B cell (primary cell): ENCODE measurements at regions not wholly inside any gene's neighbourhood (a gene's known extent, or its start where the extent isn't known, plus 50 kb on each side); places are given as distances from the start of the nearest gene placed in this dataset.

Experiments used
- ATAC-seq: fragments of 200-7000 bp; cut with Tn5 transposase; one replicate; pipeline ENCODE4 v1.10.0; 2021; ENCODE audit warnings: low read depth, mild to moderate bottlenecking, moderate number of reproducible peaks, moderate library complexity
- CTCF ChIA-PET: fragments of 350-600 bp; sonication (Branson Sonifier 250); formaldehyde crosslinking; loops from one replicate; lab custom pipeline; 2021; ENCODE audit warnings: antibody characterized with exemption, inconsistent platforms; lab: Charles Lee
- POLR2A ChIA-PET: fragments of 350-600 bp; sonication (Branson Sonifier 250); formaldehyde crosslinking; loops from one replicate; lab custom pipeline; 2021; ENCODE audit warnings: antibody characterized with exemption; lab: Charles Lee
- DNase-seq: peaks from one replicate; pipeline ENCODE4 v3.0.0; 2013
- H2AFZ ChIP-seq: 2 replicates; pipeline ENCODE4 v1.6.1; 2012; ENCODE audit warnings: mild to moderate bottlenecking, low read depth, low read length; ENCODE audit not compliant: insufficient read depth, poor library complexity, severe bottlenecking
- H3K27ac ChIP-seq, 2 donors: 1 replicate in 1 of 2; 2 replicates in 1 of 2; pipeline ENCODE4 v1.5.1; 2012 to 2013; ENCODE audit warnings: low read length in 2 of 2, mild to moderate bottlenecking in 2 of 2, moderate library complexity in 1 of 2
- H3K27me3 ChIP-seq, 4 experiments: fragments of 200-600 bp in 1 of 4; sonication (generic) in 1 of 4; replicated peaks in 1 of 4; 1 replicate in 2 of 4; 2 replicates in 2 of 4; pipeline versions ENCODE4 v1.6.1 to v1.7.0; 2013 to 2016; ENCODE audit warnings: low read length in 3 of 4, mild to moderate bottlenecking in 2 of 4, mixed read lengths in 1 of 4, moderate library complexity in 1 of 4; ENCODE audit not compliant: insufficient read depth in 4 of 4, control insufficient read depth in 3 of 4; ENCODE audit errors: control extremely low read depth in 1 of 4
- H3K36me3 ChIP-seq, 2 experiments: replicated peaks in 1 of 2; 1 replicate in 1 of 2; 2 replicates in 1 of 2; pipeline versions ENCODE4 v1.6.1 to v1.7.1; 2013; ENCODE audit warnings: low read length in 1 of 2; ENCODE audit not compliant: insufficient read depth in 2 of 2, control insufficient read depth in 1 of 2; ENCODE audit errors: control extremely low read depth in 1 of 2, extremely low read depth in 1 of 2
- H3K4me1 ChIP-seq, 2 donors: fragments of 200-600 bp in 1 of 2; sonication (generic) in 1 of 2; 1 replicate in 1 of 2; 2 replicates in 1 of 2; pipeline versions ENCODE4 v1.5.1 to v1.6.1; 2013 to 2017; ENCODE audit warnings: low read length in 2 of 2; ENCODE audit not compliant: control insufficient read depth in 2 of 2, insufficient read depth in 2 of 2
- H3K4me2 ChIP-seq: replicated peaks from 2 replicates; pipeline ENCODE3; 2012; ENCODE audit warnings: mild to moderate bottlenecking, low read depth, low read length; ENCODE audit not compliant: poor library complexity, severe bottlenecking
- H3K4me3 ChIP-seq, 5 experiments: fragments of 200-600 bp in 1 of 5; sonication (generic) in 1 of 5; 1 replicate in 3 of 5; 2 replicates in 2 of 5; pipeline versions ENCODE4 v1.5.1 to v1.7.0; 2011 to 2016; ENCODE audit warnings: low read length in 4 of 5, mild to moderate bottlenecking in 4 of 5, low read depth in 2 of 5, control low read depth in 1 of 5, moderate library complexity in 1 of 5; ENCODE audit not compliant: insufficient read depth in 1 of 5; ENCODE audit errors: control extremely low read depth in 1 of 5, extremely low read depth in 1 of 5
- H3K79me2 ChIP-seq: fragments of 200-600 bp; sonication (generic); one replicate; pipeline ENCODE4 v1.6.0; 2016; ENCODE audit warnings: low read length; ENCODE audit not compliant: control insufficient read depth, insufficient read depth
- H3K9ac ChIP-seq: fragments of 200-600 bp; sonication (generic); 2 replicates; pipeline ENCODE4 v1.6.1; 2017; ENCODE audit warnings: mild to moderate bottlenecking, low read length, moderate library complexity
- H3K9me3 ChIP-seq, 3 donors: one replicate each; pipeline versions ENCODE4 v1.6.1 to v1.7.1; 2013; ENCODE audit warnings: low read length in 2 of 3; ENCODE audit not compliant: control insufficient read depth in 2 of 3, insufficient read depth in 1 of 3; ENCODE audit errors: control extremely low read depth in 1 of 3
- H4K20me1 ChIP-seq: 2 replicates; pipeline ENCODE4 v1.6.0; 2012; ENCODE audit warnings: mild to moderate bottlenecking, low read length; ENCODE audit not compliant: insufficient read depth, control insufficient read depth, poor library complexity, severe bottlenecking
- H3K27ac Mint-ChIP-seq: one replicate; pipeline ENCODE4 v1.8.0; 2021; ENCODE audit warnings: mixed read lengths
- H3K27me3 Mint-ChIP-seq: one replicate; pipeline ENCODE4 v1.8.0; 2021; ENCODE audit warnings: mixed read lengths
- H3K4me1 Mint-ChIP-seq: one replicate; pipeline ENCODE4 v1.8.0; 2021; ENCODE audit warnings: mixed read lengths
- H3K4me3 Mint-ChIP-seq: one replicate; pipeline ENCODE4 v1.8.0; 2021; ENCODE audit warnings: mixed read lengths
- H3K9me3 Mint-ChIP-seq: one replicate; pipeline ENCODE4 v1.8.0; 2022; ENCODE audit warnings: mixed read lengths; ENCODE audit not compliant: insufficient read depth
- CTCF ChIP-seq: fragments of 200-600 bp; IDR thresholded peaks from one replicate; pipeline ENCODE4 v1.8.0; 2022; ENCODE audit warnings: antibody characterized with exemption, mild to moderate bottlenecking
- EZH2 ChIP-seq: IDR thresholded peaks from 2 replicates; pipeline ENCODE4 v1.6.1; 2012; ENCODE audit warnings: borderline replicate concordance, low read depth, mild to moderate bottlenecking, moderate library complexity, low read length; ENCODE audit not compliant: insufficient read depth, poor library complexity, severe bottlenecking
- WGBS: methylation state at CpG from one replicate; pipeline ENCODE4 v1.1.5; 2013; ENCODE audit warnings: missing lambda C conversion rate; ENCODE audit not compliant: insufficient coverage; 5-methylcytosine and 5-hydroxymethylcytosine counted together
- intact Hi-C: fragments of 100-400 bp; cut with micrococcal nuclease; formaldehyde crosslinking; loops from one replicate; pipeline ENCODE4 v1.10.0; 2022

DNA sequence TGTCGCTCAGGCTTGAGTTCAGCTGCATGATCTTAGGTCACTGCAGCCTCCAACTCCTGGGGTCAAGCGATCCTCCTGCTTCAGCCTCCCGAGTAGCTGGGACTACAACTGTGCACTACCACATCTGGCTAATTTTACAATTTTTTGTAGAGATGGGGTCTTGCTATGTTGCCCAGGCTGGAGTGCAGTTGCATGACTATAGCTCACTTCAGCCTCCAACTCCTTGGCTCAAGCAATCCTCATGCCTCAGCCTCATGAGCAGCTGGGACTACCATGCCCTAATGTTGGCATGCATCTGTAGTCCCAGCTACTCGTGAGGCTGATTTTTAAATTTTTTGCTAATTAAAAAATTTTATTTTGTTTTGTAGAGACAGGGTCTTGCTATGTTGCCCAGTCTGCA lies 101.9 kb upstream of the NPTX2 start:
- TF ChIP-seq EZH2 (no peak), CTCF (no peak)
- H3K9ac ChIP-seq = no peak overlapping the region
- H3K4me3 ChIP-seq = no peak overlapping the region
- no peaks in the 10 kb centered on the region for H3K9me3 Mint-ChIP-seq
- H3K9me3 ChIP-seq = peaks cover 0 to 19% (median 0%) of the 10 kb centered on the region in 3 donors
- intact Hi-C loops = no loop called here
- no peak overlapping the region for H3K27ac ChIP-seq
- H3K4me3 Mint-ChIP-seq = no peak overlapping the region
- H3K27me3 Mint-ChIP-seq = peaks cover 9% of the 10 kb centered on the region
- H3K79me2 ChIP-seq = no peaks in the 10 kb centered on the region
- no peak overlapping the region for H3K4me2 ChIP-seq
- peaks cover 0 to 5% (median 0%) of the 10 kb centered on the region in 4 experiments for H3K27me3 ChIP-seq
- POLR2A ChIA-PET = no interaction called here
- no peaks in the 10 kb centered on the region for H3K4me1 Mint-ChIP-seq
- H3K27ac Mint-ChIP-seq = no peak overlapping the region
- no peaks in the 10 kb centered on the region for H3K36me3 ChIP-seq
- H2AFZ ChIP-seq = no peak overlapping the region
- DNase-seq (no peak), ATAC-seq (no peak)
- CTCF ChIA-PET = no interaction called here
- H3K4me1 ChIP-seq = no peaks in the 10 kb centered on the region
- H4K20me1 ChIP-seq = no peaks in the 10 kb centered on the region
- WGBS = 100% methylated on average over 1 of the region's 4 CpGs

DNA sequence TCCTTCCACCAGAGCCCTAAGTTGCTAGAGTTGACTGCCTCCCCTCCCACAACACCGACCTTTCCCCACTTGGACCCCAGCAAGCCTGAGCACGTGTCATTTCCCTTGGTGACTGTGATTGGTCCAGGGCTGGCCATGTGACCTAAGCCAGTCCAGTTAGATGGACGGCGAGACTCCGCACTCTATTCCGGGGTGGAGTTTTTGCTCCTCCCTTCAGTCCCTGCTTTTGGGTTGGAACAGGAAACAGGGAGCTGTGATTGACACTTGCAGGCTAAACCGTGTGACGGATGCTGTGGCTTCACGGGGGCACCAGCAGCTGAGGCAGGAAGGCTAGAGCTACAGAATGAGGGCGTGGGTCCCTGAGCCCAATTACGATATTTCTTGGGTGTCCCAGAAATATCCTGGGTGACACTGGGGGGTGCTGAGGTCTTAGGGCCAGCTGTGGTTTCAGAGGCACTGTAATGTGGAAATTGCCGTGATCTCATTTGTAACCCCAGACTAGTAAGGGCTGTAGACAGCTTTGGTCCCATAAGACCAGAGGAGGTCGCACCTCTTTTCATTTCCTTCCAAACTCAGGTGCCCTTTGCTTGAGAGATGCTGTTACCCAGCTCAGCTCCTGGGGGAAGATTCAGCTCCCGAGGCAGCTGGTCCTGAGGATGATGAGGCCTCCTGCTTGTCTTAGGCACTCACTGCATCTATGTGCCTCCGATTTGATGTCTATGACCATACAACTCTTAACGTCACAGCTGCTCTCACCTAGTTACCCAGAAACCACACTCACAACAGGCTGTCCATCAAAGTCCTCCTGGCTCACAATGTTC lies 102.7 kb upstream of the NPTX2 start:
- Histone ChIP-seq H3K36me3 (no peaks in the 10 kb centered on the region), H2AFZ (no peak overlapping the region), H3K27me3 (peaks cover 0 to 5% (median 0%) of the 10 kb centered on the region in 4 experiments), H3K4me1 (no peaks in the 10 kb centered on the region), H3K4me3 (no peak overlapping the region), H4K20me1 (no peaks in the 10 kb centered on the region), H3K79me2 (no peaks in the 10 kb centered on the region), H3K9me3 (peaks cover 0 to 19% (median 0%) of the 10 kb centered on the region in 3 donors), H3K4me2 (no peak overlapping the region), H3K27ac (no peak overlapping the region), H3K9ac (no peak overlapping the region)
- Mint-ChIP-seq H3K9me3 (no peaks in the 10 kb centered on the region), H3K4me1 (no peaks in the 10 kb centered on the region), H3K4me3 (no peak overlapping the region), H3K27me3 (peaks cover 13% of the 10 kb centered on the region), H3K27ac (no peak overlapping the region)
- DNase-seq (no peak), ATAC-seq (no peak)
- TF ChIP-seq EZH2 = no peak
- no peak for TF ChIP-seq CTCF
- intact Hi-C loops = no loop called here
- WGBS = 76% methylated on average over 15 of the region's 16 CpGs
- POLR2A ChIA-PET = no interaction called here
- CTCF ChIA-PET = no interaction called here
